ENCODE measurements at regions not wholly inside any gene's neighbourhood (a gene's known extent, or its start where the extent isn't known, plus 50 kb on each side); places are given as distances from the start of the nearest gene placed in this dataset.
A peak's percentile ranks its signal among the peaks of the same experiment; 100 is the strongest.

DNA sequence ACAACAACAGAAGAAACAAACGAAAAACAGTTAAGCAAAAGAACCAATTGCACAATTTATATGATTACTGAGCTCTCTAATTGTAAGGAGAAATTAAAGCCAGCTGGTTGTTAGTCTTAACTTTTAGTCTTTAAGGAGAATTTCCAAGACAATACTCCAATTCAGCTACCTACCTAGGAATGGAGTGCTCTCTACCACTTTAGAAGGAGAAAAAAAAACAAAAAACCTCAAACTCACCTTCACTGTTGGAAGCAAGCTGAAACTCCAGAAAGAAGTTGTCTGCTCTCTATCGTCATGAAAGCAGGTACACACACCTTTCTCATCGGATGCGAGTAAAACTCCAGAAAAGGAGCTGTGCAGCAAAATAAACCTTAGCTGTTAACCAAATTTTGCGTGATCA, 86.1 kb upstream of the NPY2R start:
- BruUV-seq (replicated peaks) = no TSS peak

DNA sequence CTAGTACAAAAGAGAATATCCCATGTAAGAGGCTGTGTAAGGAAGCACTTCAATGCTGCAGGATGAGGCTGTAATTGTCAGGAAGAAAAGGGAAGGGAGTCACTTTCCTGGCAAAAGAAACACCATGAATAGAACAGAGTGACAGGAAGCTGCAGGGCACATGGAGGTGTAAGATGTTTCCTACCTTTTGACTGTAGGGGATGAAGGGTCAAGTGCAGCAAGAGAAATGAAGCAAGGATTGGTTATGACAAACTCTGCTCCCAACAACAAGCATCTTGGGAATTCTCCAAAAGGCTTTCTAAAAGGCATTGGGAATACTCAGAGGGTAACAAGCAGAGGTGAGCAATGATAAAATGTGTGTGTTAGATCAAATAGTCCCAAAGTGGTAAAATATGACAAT, 74.3 kb upstream of the NPY2R start:
- H3K4me1 ChIP-seq (ENCODE audit: control insufficient read depth, extremely low read depth, insufficient read depth, low read length) = peaks cover 5% of the 10 kb centered on the region
- no peaks in the 10 kb centered on the region for H3K9me1 ChIP-seq (replicated peaks; ENCODE audit: control insufficient read depth, extremely low read depth, insufficient read depth, low read length)
- CTCF ChIA-PET = interaction anchor here (1.3 kb wide), 2 partner anchors 13 to 108 kb away, joined by 3 to 4 read pairs; no protein-coding TSS in a partner anchor
- BruUV-seq (replicated peaks) = no TSS peak
- H3K79me2 ChIP-seq (ENCODE audit: control insufficient read depth, insufficient read depth, low read length) = no peaks in the 10 kb centered on the region
- no peak overlapping the region for H3K4me3 ChIP-seq (replicated peaks in 1 of 3; ENCODE audit: insufficient read depth in 1 of 3, low read depth in 1 of 3, low read length in 3 of 3)
- DNase-seq (ENCODE audit: low read depth, low spot score) (peak; percentile 54), FAIRE-seq (peak; percentile 74)
- H3K27ac ChIP-seq (ENCODE audit: insufficient read depth, low read depth, low read length) = no peak overlapping the region
- intact Hi-C loops (cut with micrococcal nuclease) (no loop called here), dilution Hi-C loops (cut with MboI; ENCODE audit: extremely low pct_ligation_motif_present, low sequenced_read_pairs) (no loop called here)
- H3K9me3 ChIP-seq (replicated peaks; ENCODE audit: control insufficient read depth, insufficient read depth, low read length) = no peaks in the 10 kb centered on the region
- H2AFZ ChIP-seq (ENCODE audit: low read depth, low read length) = no peak overlapping the region
- H3K36me3 ChIP-seq (ENCODE audit: control insufficient read depth in 2 of 2, extremely low read depth in 1 of 2, insufficient read depth in 2 of 2, low read length in 2 of 2) = no peaks in the 10 kb centered on the region
- no peaks in the 10 kb centered on the region for H3K27me3 ChIP-seq (ENCODE audit: control insufficient read depth in 2 of 2, insufficient read depth in 2 of 2, low read length in 2 of 2)
- H3K4me2 ChIP-seq (ENCODE audit: insufficient read depth, low read length) = no peak overlapping the region
- TF ChIP-seq EZH2 (IDR thresholded peaks at IDR 0.05; ENCODE audit: borderline replicate concordance, low read depth, low read length, severe bottlenecking) (no peak), MAX (IDR thresholded peaks at IDR 0.05; ENCODE audit: insufficient read depth, insufficient read length) (no peak), POLR2AphosphoS5 (IDR thresholded peaks at IDR 0.05; ENCODE audit: insufficient read depth, low read depth, low read length) (no peak), MYC (IDR thresholded peaks at IDR 0.05; ENCODE audit: low read depth, low read length) (no peak), GATA2 (IDR thresholded peaks at IDR 0.05; ENCODE audit: insufficient read depth, insufficient read length, low read depth, low read length) (no peak), FOS (IDR thresholded peaks at IDR 0.05; ENCODE audit: borderline replicate concordance, insufficient read depth, low read length) (no peak), JUN (IDR thresholded peaks at IDR 0.05; ENCODE audit: borderline replicate concordance, insufficient read depth, insufficient read length, low read depth) (no peak), POLR2A (IDR thresholded peaks at IDR 0.05; ENCODE audit: low read depth, low read length) (no peak)
- TF ChIP-seq, protein P1, sequence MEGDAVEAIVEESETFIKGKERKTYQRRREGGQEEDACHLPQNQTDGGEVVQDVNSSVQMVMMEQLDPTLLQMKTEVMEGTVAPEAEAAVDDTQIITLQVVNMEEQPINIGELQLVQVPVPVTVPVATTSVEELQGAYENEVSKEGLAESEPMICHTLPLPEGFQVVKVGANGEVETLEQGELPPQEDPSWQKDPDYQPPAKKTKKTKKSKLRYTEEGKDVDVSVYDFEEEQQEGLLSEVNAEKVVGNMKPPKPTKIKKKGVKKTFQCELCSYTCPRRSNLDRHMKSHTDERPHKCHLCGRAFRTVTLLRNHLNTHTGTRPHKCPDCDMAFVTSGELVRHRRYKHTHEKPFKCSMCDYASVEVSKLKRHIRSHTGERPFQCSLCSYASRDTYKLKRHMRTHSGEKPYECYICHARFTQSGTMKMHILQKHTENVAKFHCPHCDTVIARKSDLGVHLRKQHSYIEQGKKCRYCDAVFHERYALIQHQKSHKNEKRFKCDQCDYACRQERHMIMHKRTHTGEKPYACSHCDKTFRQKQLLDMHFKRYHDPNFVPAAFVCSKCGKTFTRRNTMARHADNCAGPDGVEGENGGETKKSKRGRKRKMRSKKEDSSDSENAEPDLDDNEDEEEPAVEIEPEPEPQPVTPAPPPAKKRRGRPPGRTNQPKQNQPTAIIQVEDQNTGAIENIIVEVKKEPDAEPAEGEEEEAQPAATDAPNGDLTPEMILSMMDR (IDR thresholded peaks at IDR 0.05; ENCODE audit: extremely low read depth in 1 of 2, insufficient read depth in 1 of 2, low read depth in 1 of 2, low read length in 2 of 2) = no peak
- H4K20me1 ChIP-seq (replicated peaks; ENCODE audit: control insufficient read depth, extremely low read depth, insufficient read depth, low read length) = no peaks in the 10 kb centered on the region
- H3K9ac ChIP-seq (replicated peaks; ENCODE audit: extremely low read depth, insufficient read depth, low read length) = no peak overlapping the region
- POLR2A ChIA-PET = no interaction called here

More for the DNA sequence above, 86.1 kb upstream of the NPY2R start:
- DNase-seq (ENCODE audit: low read depth, low spot score) (no peak), FAIRE-seq (no peak)
- no peaks in the 10 kb centered on the region for H3K27me3 ChIP-seq (ENCODE audit: control insufficient read depth in 2 of 2, insufficient read depth in 2 of 2, low read length in 2 of 2)
- ChIA-PET POLR2A (no interaction called here), CTCF (interaction anchor here (1.1 kb wide), 2 partner anchors 18 to 23 kb away, joined by 3 to 4 read pairs; no protein-coding TSS in a partner anchor)
- H3K9me1 ChIP-seq (replicated peaks; ENCODE audit: control insufficient read depth, extremely low read depth, insufficient read depth, low read length) = no peaks in the 10 kb centered on the region
- dilution Hi-C loops (cut with MboI; ENCODE audit: extremely low pct_ligation_motif_present, low sequenced_read_pairs) = no loop called here
- no peak overlapping the region for H3K4me3 ChIP-seq (replicated peaks in 1 of 3; ENCODE audit: insufficient read depth in 1 of 3, low read depth in 1 of 3, low read length in 3 of 3)
- no peaks in the 10 kb centered on the region for H3K9me3 ChIP-seq (replicated peaks; ENCODE audit: control insufficient read depth, insufficient read depth, low read length)
- TF ChIP-seq, protein P1 (IDR thresholded peaks at IDR 0.05; ENCODE audit: extremely low read depth in 1 of 2, insufficient read depth in 1 of 2, low read depth in 1 of 2, low read length in 2 of 2) = no peak
- TF ChIP-seq POLR2AphosphoS5 (IDR thresholded peaks at IDR 0.05; ENCODE audit: insufficient read depth, low read depth, low read length) (no peak), EZH2 (IDR thresholded peaks at IDR 0.05; ENCODE audit: borderline replicate concordance, low read depth, low read length, severe bottlenecking) (no peak), POLR2A (IDR thresholded peaks at IDR 0.05; ENCODE audit: low read depth, low read length) (no peak), MAX (IDR thresholded peaks at IDR 0.05; ENCODE audit: insufficient read depth, insufficient read length) (no peak)
- H3K79me2 ChIP-seq (ENCODE audit: control insufficient read depth, insufficient read depth, low read length) = no peaks in the 10 kb centered on the region
- no peak overlapping the region for H2AFZ ChIP-seq (ENCODE audit: low read depth, low read length)
- no peak overlapping the region for H3K9ac ChIP-seq (replicated peaks; ENCODE audit: extremely low read depth, insufficient read depth, low read length)
- no peaks in the 10 kb centered on the region for H3K4me1 ChIP-seq (ENCODE audit: control insufficient read depth, extremely low read depth, insufficient read depth, low read length)
- no peak overlapping the region for H3K27ac ChIP-seq (ENCODE audit: insufficient read depth, low read depth, low read length)
- no peak overlapping the region for H3K4me2 ChIP-seq (ENCODE audit: insufficient read depth, low read length)
- no peaks in the 10 kb centered on the region for H4K20me1 ChIP-seq (replicated peaks; ENCODE audit: control insufficient read depth, extremely low read depth, insufficient read depth, low read length)
- no peaks in the 10 kb centered on the region for H3K36me3 ChIP-seq (ENCODE audit: control insufficient read depth in 2 of 2, extremely low read depth in 1 of 2, insufficient read depth in 2 of 2, low read length in 2 of 2)
- intact Hi-C loops (cut with micrococcal nuclease) = no loop called here
